ENCODE measurements at regions not wholly inside any gene's neighbourhood (a gene's known extent, or its start where the extent isn't known, plus 50 kb on each side); places are given as distances from the start of the nearest gene placed in this dataset.
"Not testable (repeated sequence)": the region's sequence is repeated elsewhere in the genome, so short reads cannot be mapped to it uniquely, and the experiment has no call there.

- DNase-seq, result no peak
Observed at GRCh38 chr17:71850812-71851211, 270.0 kb upstream of the SOX9 start.

GRCh38 chr17:71855010-71855409 lies 265.8 kb upstream of the SOX9 start:
- no peak for DNase-seq

- no peak for DNase-seq
Observed at GRCh38 chr17:71864755-71865154, 256.1 kb upstream of the SOX9 start.

GRCh38 chr17:71866095-71866494 lies 254.7 kb upstream of the SOX9 start:
- DNase-seq, result no peak

- DNase-seq, result no peak
Observed at GRCh38 chr17:71869293-71869692, 251.5 kb upstream of the SOX9 start.

- no peak for DNase-seq
Observed at GRCh38 chr17:71869841-71870545, 250.8 kb upstream of the SOX9 start.

- no peak for DNase-seq
Observed at GRCh38 chr17:71870546-71870862, 250.3 kb upstream of the SOX9 start.

GRCh38 chr17:71872843-71873485 lies 247.9 kb upstream of the SOX9 start:
- DNase-seq, result no peak

GRCh38 chr17:71874773-71875172 lies 246.0 kb upstream of the SOX9 start:
- not testable (repeated sequence) for DNase-seq

- no peak for DNase-seq
Observed at GRCh38 chr17:71878271-71878670, 242.5 kb upstream of the SOX9 start.

- no peak for DNase-seq
Observed at GRCh38 chr17:71878998-71879397, 241.8 kb upstream of the SOX9 start.

GRCh38 chr17:71881041-71881440 lies 239.8 kb upstream of the SOX9 start:
- DNase-seq, result no peak

- no peak for DNase-seq
Observed at GRCh38 chr17:71881581-71881980, 239.2 kb upstream of the SOX9 start.

GRCh38 chr17:71883258-71883657 lies 237.6 kb upstream of the SOX9 start:
- DNase-seq, result no peak

GRCh38 chr17:71883845-71884244 lies 237.0 kb upstream of the SOX9 start:
- no peak for DNase-seq

GRCh38 chr17:71885662-71886061 lies 235.2 kb upstream of the SOX9 start:
- DNase-seq, result no peak

GRCh38 chr17:71899317-71899716 lies 221.5 kb upstream of the SOX9 start:
- no peak for DNase-seq

GRCh38 chr17:71900621-71901229 lies 220.1 kb upstream of the SOX9 start:
- no peak for DNase-seq

GRCh38 chr17:71902894-71903506 lies 217.8 kb upstream of the SOX9 start:
- no peak for DNase-seq

- no peak for DNase-seq
Observed at GRCh38 chr17:71905376-71906031, 215.3 kb upstream of the SOX9 start.

- no peak for DNase-seq
Observed at GRCh38 chr17:71909155-71909554, 211.7 kb upstream of the SOX9 start.

GRCh38 chr17:71910002-71910401 lies 210.8 kb upstream of the SOX9 start:
- no peak for DNase-seq

GRCh38 chr17:71914042-71914441 lies 206.8 kb upstream of the SOX9 start:
- no peak for DNase-seq

GRCh38 chr17:71914812-71915211 lies 206.0 kb upstream of the SOX9 start:
- no peak for DNase-seq
